IMR-90 (cell line): ENCODE measurements at regions not wholly inside any gene's neighbourhood (a gene's known extent, or its start where the extent isn't known, plus 50 kb on each side); places are given as distances from the start of the nearest gene placed in this dataset.

Experiments
- ATAC-seq: fragments of 200-7000 bp; cut with Tn5 transposase; 2 replicates; pipeline ENCODE4 v1.9.1; 2020; ENCODE audit warnings: low read depth, mild to moderate bottlenecking, moderate library complexity
- BruUV-seq: library from RNA; stranded (reverse); fragments of 400-500 nt; replicated peaks from 2 replicates; lab custom pipeline; 2021; lab: Mats Ljungman, UMichigan
- CTCF ChIA-PET: fragments of 300-600 bp; formaldehyde crosslinking; extraction: SDS; loops from one replicate; lab custom pipeline; 2021; ENCODE audit warnings: antibody characterized with exemption; lab: Yijun Ruan, JAX
- POLR2A ChIA-PET: fragments of 300-600 bp; sonication (Branson Sonifier 250); formaldehyde crosslinking; loops from one replicate; lab custom pipeline; 2022; ENCODE audit warnings: antibody characterized with exemption; ENCODE audit not compliant: unreplicated experiment; lab: Charles Lee
- DNase-seq: peaks from one replicate; pipeline ENCODE4 v3.0.0; 2013
- H2AFZ ChIP-seq: replicated peaks from 2 replicates; pipeline ENCODE3; 2013; ENCODE audit warnings: low read length, mild to moderate bottlenecking; ENCODE audit not compliant: poor library complexity
- H2AK5ac ChIP-seq: 2 replicates; pipeline ENCODE4 v1.6.1; 2013; ENCODE audit warnings: low read depth, low read length, inconsistent platforms
- H2AK9ac ChIP-seq: replicated peaks from 2 replicates; pipeline ENCODE3; 2013; ENCODE audit warnings: mild to moderate bottlenecking, low read depth, low read length, moderate library complexity; ENCODE audit not compliant: poor library complexity
- H2BK120ac ChIP-seq: 2 replicates; pipeline ENCODE4 v1.6.1; 2013; ENCODE audit warnings: low read depth, low read length, inconsistent platforms
- H2BK15ac ChIP-seq: 3 replicates; pipeline ENCODE4 v1.6.1; 2013; ENCODE audit warnings: low read depth, low read length, inconsistent platforms
- H2BK20ac ChIP-seq: 2 replicates; pipeline ENCODE4 v1.6.1; 2013; ENCODE audit warnings: low read depth, mild to moderate bottlenecking, inconsistent platforms, low read length, moderate library complexity
- H2BK5ac ChIP-seq: 2 replicates; pipeline ENCODE4 v1.6.1; 2013; ENCODE audit warnings: mild to moderate bottlenecking, low read depth, low read length, inconsistent platforms; ENCODE audit not compliant: poor library complexity, severe bottlenecking
- H3K14ac ChIP-seq: replicated peaks from 2 replicates; pipeline ENCODE4 v1.6.1; 2013; ENCODE audit warnings: low read depth, low read length, inconsistent platforms
- H3K18ac ChIP-seq: 2 replicates; pipeline ENCODE4 v1.6.1; 2013; ENCODE audit warnings: low read depth, low read length, control low read depth
- H3K23ac ChIP-seq: 2 replicates; pipeline ENCODE4 v1.6.1; 2013; ENCODE audit warnings: low read depth, low read length, inconsistent platforms
- H3K27ac ChIP-seq: 2 replicates; pipeline ENCODE4 v1.5.1; 2013; ENCODE audit warnings: mild to moderate bottlenecking, control low read depth, low read length; ENCODE audit not compliant: insufficient read depth
- H3K27me3 ChIP-seq: 2 replicates; pipeline ENCODE4 v1.6.1; 2013; ENCODE audit warnings: low read length; ENCODE audit not compliant: control insufficient read depth, insufficient read depth
- H3K36me3 ChIP-seq: 2 replicates; pipeline ENCODE4 v1.6.1; 2013; ENCODE audit warnings: low read length, mixed read lengths; ENCODE audit not compliant: control insufficient read depth, insufficient read depth
- H3K4ac ChIP-seq: 2 replicates; pipeline ENCODE4 v1.6.1; 2013; ENCODE audit warnings: low read depth, low read length, inconsistent platforms
- H3K4me1 ChIP-seq: 2 replicates; pipeline ENCODE4 v1.6.1; 2013; ENCODE audit warnings: low read length, mixed read lengths; ENCODE audit not compliant: control insufficient read depth, insufficient read depth
- H3K4me2 ChIP-seq: 2 replicates; pipeline ENCODE4 v1.6.1; 2013; ENCODE audit warnings: low read depth, mild to moderate bottlenecking, control low read depth, low read length, moderate library complexity
- H3K4me3 ChIP-seq: 2 replicates; pipeline ENCODE4 v1.5.1; 2013; ENCODE audit warnings: low read depth, mild to moderate bottlenecking, control low read depth, low read length, moderate library complexity; ENCODE audit not compliant: insufficient read depth
- H3K56ac ChIP-seq: 2 replicates; pipeline ENCODE4 v1.6.1; 2013; ENCODE audit warnings: low read length, inconsistent platforms; ENCODE audit not compliant: insufficient read depth; ENCODE audit errors: extremely low read depth
- H3K79me1 ChIP-seq, 2 experiments: 2 replicates each; pipeline ENCODE4 v1.6.1; 2013; ENCODE audit warnings: low read length in 2 of 2, inconsistent platforms in 1 of 2, low read depth in 1 of 2
- H3K9ac ChIP-seq: 2 replicates; pipeline ENCODE4 v1.6.1; 2013; ENCODE audit warnings: low read depth, low read length, control low read depth
- H3K9me1 ChIP-seq: 2 replicates; pipeline ENCODE4 v1.6.1; 2013; ENCODE audit warnings: low read length, inconsistent platforms; ENCODE audit not compliant: insufficient read depth
- H3K9me3 ChIP-seq: 2 replicates; pipeline ENCODE4 v1.6.1; 2013; ENCODE audit warnings: low read length; ENCODE audit not compliant: control insufficient read depth, insufficient read depth
- H4K20me1 ChIP-seq: 2 replicates; pipeline ENCODE4 v1.6.1; 2013; ENCODE audit warnings: low read length, inconsistent platforms; ENCODE audit not compliant: insufficient read depth
- H4K5ac ChIP-seq: 2 replicates; pipeline ENCODE4 v1.6.1; 2013; ENCODE audit warnings: mild to moderate bottlenecking, low read depth, low read length, control low read depth
- H4K8ac ChIP-seq, 2 experiments: 2 replicates each; pipeline ENCODE4 v1.6.1; 2013; ENCODE audit warnings: low read depth in 2 of 2, low read length in 2 of 2, control low read depth in 1 of 2, inconsistent platforms in 1 of 2
- H4K91ac ChIP-seq: 2 replicates; pipeline ENCODE4 v1.6.1; 2013; ENCODE audit warnings: low read depth, low read length, inconsistent platforms; ENCODE audit not compliant: insufficient read depth
- BHLHE40 ChIP-seq: fragments of 150-350 bp; IDR thresholded peaks from 2 replicates; pipeline ENCODE4 v1.6.1; 2016; ENCODE audit warnings: mild to moderate bottlenecking, low read depth, low read length
- CEBPB ChIP-seq: IDR thresholded peaks from 2 replicates; pipeline ENCODE4 v1.6.1; 2012; ENCODE audit warnings: low read depth, low read length, improper control_type of control experiment
- FOS ChIP-seq: fragments of 150-350 bp; IDR thresholded peaks from 2 replicates; pipeline ENCODE4 v1.6.1; 2016; ENCODE audit warnings: low read depth, low read length
- MAFK ChIP-seq: IDR thresholded peaks from 2 replicates; pipeline ENCODE4 v1.6.1; 2012; ENCODE audit warnings: low read depth, low read length, improper control_type of control experiment
- MAZ ChIP-seq: IDR thresholded peaks from 2 replicates; pipeline ENCODE4 v1.6.1; 2012; ENCODE audit warnings: low read depth, mild to moderate bottlenecking, low read length, improper control_type of control experiment, moderate library complexity, borderline replicate concordance
- MXI1 ChIP-seq: IDR thresholded peaks from 2 replicates; pipeline ENCODE4 v1.6.1; 2012; ENCODE audit warnings: low read depth, mild to moderate bottlenecking, low read length, moderate library complexity, borderline replicate concordance
- RAD21 ChIP-seq: IDR thresholded peaks from 2 replicates; pipeline ENCODE4 v1.6.1; 2012; ENCODE audit warnings: low read length, improper control_type of control experiment
- RCOR1 ChIP-seq: IDR thresholded peaks from 2 replicates; pipeline ENCODE4 v1.6.1; 2012; ENCODE audit warnings: mild to moderate bottlenecking, low read length, improper control_type of control experiment; ENCODE audit not compliant: insufficient replicate concordance
- RFX5 ChIP-seq: IDR thresholded peaks from 2 replicates; pipeline ENCODE4 v1.8.0; 2012; ENCODE audit warnings: low read depth, mild to moderate bottlenecking, low read length, moderate library complexity
- SMC3 ChIP-seq: fragments of 150-350 bp; IDR thresholded peaks from 2 replicates; pipeline ENCODE4 v1.6.1; 2016; ENCODE audit warnings: low read depth, mild to moderate bottlenecking, antibody characterized with exemption, low read length, moderate library complexity
- dilution Hi-C: fragments of 300-500 bp; cut with HindIII; formaldehyde crosslinking; loops from one replicate; pipeline ENCODE4 v1.14.3; 2018; ENCODE audit warnings: low sequenced_read_pairs; ENCODE audit not compliant: unreplicated experiment
- in situ Hi-C: fragments of 300-500 bp; cut with MboI; formaldehyde crosslinking; loops from 3 replicates; pipeline ENCODE4 v1.14.3; 2019; ENCODE audit warnings: low sequenced_read_pairs, inconsistent platforms, mixed read lengths
- intact Hi-C: fragments of 100-400 bp; cut with micrococcal nuclease; formaldehyde crosslinking; loops from 2 replicates; pipeline ENCODE4 v1.10.0; 2022
- TF ChIP-seq, protein P1 (sequence below): fragments of 150-350 bp; IDR thresholded peaks from 2 replicates; pipeline ENCODE4 v1.6.1; 2017; ENCODE audit warnings: mild to moderate bottlenecking, antibody characterized with exemption, low read length, low read depth
- TF ChIP-seq, protein P2 (sequence below): conservative IDR thresholded peaks from 2 replicates; pipeline ENCODE4 v1.5.1; 2012; ENCODE audit warnings: mild to moderate bottlenecking, low read depth, low read length, improper control_type of control experiment

DNA sequence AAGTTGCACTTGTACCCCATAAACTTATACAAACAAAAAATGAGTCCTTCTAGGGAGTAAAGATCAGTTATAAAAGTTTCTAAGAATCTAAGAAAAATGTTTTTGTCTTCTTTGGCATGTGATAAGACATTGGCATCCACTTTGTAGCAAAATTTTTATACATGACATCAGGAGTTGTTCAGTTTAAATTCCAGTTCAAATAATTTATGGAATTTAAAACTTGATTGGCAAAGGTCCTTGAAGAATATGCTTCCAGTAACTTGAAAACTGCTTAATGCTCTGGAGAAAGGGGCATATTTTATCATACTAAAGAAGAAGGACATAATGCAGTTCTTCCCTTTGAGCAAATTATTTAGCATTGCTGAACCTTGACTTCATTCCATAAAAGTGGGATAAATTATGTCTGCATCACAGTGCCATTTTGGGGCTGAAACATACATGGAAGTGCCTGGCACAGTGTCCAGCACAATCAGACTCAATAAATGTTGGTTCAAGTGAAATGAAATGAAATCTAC, 163.3 kb upstream of the IL15 start:
- H3K9ac ChIP-seq: no peak overlapping the region
- DNase-seq (no peak), ATAC-seq (no peak)
- H2BK15ac ChIP-seq: no peak overlapping the region
- H2AK5ac ChIP-seq: no peak overlapping the region
- no peak for TF ChIP-seq MXI1
- no peak for TF ChIP-seq MAFK
- TF ChIP-seq FOS: no peak
- no peak for TF ChIP-seq SMC3
- TF ChIP-seq, protein P1, sequence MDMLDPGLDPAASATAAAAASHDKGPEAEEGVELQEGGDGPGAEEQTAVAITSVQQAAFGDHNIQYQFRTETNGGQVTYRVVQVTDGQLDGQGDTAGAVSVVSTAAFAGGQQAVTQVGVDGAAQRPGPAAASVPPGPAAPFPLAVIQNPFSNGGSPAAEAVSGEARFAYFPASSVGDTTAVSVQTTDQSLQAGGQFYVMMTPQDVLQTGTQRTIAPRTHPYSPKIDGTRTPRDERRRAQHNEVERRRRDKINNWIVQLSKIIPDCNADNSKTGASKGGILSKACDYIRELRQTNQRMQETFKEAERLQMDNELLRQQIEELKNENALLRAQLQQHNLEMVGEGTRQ: no peak
- TF ChIP-seq CEBPB: no peak
- TF ChIP-seq RFX5: no peak
- TF ChIP-seq RAD21: no peak
- no peak for TF ChIP-seq RCOR1
- TF ChIP-seq, protein P2, sequence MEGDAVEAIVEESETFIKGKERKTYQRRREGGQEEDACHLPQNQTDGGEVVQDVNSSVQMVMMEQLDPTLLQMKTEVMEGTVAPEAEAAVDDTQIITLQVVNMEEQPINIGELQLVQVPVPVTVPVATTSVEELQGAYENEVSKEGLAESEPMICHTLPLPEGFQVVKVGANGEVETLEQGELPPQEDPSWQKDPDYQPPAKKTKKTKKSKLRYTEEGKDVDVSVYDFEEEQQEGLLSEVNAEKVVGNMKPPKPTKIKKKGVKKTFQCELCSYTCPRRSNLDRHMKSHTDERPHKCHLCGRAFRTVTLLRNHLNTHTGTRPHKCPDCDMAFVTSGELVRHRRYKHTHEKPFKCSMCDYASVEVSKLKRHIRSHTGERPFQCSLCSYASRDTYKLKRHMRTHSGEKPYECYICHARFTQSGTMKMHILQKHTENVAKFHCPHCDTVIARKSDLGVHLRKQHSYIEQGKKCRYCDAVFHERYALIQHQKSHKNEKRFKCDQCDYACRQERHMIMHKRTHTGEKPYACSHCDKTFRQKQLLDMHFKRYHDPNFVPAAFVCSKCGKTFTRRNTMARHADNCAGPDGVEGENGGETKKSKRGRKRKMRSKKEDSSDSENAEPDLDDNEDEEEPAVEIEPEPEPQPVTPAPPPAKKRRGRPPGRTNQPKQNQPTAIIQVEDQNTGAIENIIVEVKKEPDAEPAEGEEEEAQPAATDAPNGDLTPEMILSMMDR: no peak
- TF ChIP-seq MAZ: no peak
- no peak for TF ChIP-seq BHLHE40
- in situ Hi-C loops: no loop called here
- no TSS peak for BruUV-seq
- H3K56ac ChIP-seq: no peak overlapping the region
- peaks cover 3% of the 10 kb centered on the region; the same call in 1 of the 2 replicates for H3K4me1 ChIP-seq
- H3K4me3 ChIP-seq: no peak overlapping the region
- no peak overlapping the region for H3K4me2 ChIP-seq
- no peaks in the 10 kb centered on the region for H3K27me3 ChIP-seq
- H2AK9ac ChIP-seq: no peak overlapping the region
- dilution Hi-C loops: no loop called here
- H4K91ac ChIP-seq: no peak overlapping the region
- H3K4ac ChIP-seq: no peak overlapping the region
- intact Hi-C loops: no loop called here
- H3K36me3 ChIP-seq: no peaks in the 10 kb centered on the region
- H4K5ac ChIP-seq: no peak overlapping the region
- H3K27ac ChIP-seq: no peak overlapping the region
- no peaks in the 10 kb centered on the region for H3K79me1 ChIP-seq
- no peak overlapping the region for H2BK5ac ChIP-seq
- CTCF ChIA-PET: no interaction called here
- no peak overlapping the region for H3K18ac ChIP-seq
- no peak overlapping the region for H2BK20ac ChIP-seq
- no peak overlapping the region for H2AFZ ChIP-seq
- POLR2A ChIA-PET: no interaction called here
- H4K20me1 ChIP-seq: no peaks in the 10 kb centered on the region
- H3K23ac ChIP-seq: no peak overlapping the region
- H3K14ac ChIP-seq: no peak overlapping the region
- no peaks in the 10 kb centered on the region for H3K9me3 ChIP-seq
- H2BK120ac ChIP-seq: no peak overlapping the region
- H3K9me1 ChIP-seq: no peaks in the 10 kb centered on the region
- no peak overlapping the region for H4K8ac ChIP-seq
